EL (cell line): ENCODE measurements at regions not wholly inside any gene's neighbourhood (a gene's known extent, or its start where the extent isn't known, plus 50 kb on each side); places are given as distances from the start of the nearest gene placed in this dataset.
"Not testable (repeated sequence)": the region's sequence is repeated elsewhere in the genome, so short reads cannot be mapped to it uniquely, and the experiment has no call there.

Source experiments
- DNase-seq: peaks from one replicate; pipeline ENCODE4 v3.0.0-alpha.2; 2016

GRCh38 chr1:173300061-173301044 lies 93.2 kb upstream of the TNFSF4 start:
- DNase-seq: peak; percentile 7

- DNase-seq: peak; percentile 34
These were observed 94.4 kb upstream of the TNFSF4 start for GRCh38 chr1:173301507-173301906.

- no peak for DNase-seq
These were observed 95.2 kb upstream of the TNFSF4 start for GRCh38 chr1:173302366-173302765.

- no peak for DNase-seq
These were observed 96.0 kb upstream of the TNFSF4 start for GRCh38 chr1:173302890-173303829.

- DNase-seq: no peak
These were observed 96.9 kb upstream of the TNFSF4 start for GRCh38 chr1:173303984-173304383.

GRCh38 chr1:173304529-173305227 lies 97.5 kb upstream of the TNFSF4 start:
- DNase-seq: no peak

- DNase-seq: no peak
These were observed 100.7 kb upstream of the TNFSF4 start for GRCh38 chr1:173307845-173308244.

GRCh38 chr1:173314656-173315055 lies 107.5 kb upstream of the TNFSF4 start:
- DNase-seq: no peak

GRCh38 chr1:173315296-173315695 lies 108.2 kb upstream of the TNFSF4 start:
- DNase-seq: no peak

GRCh38 chr1:173318788-173319187 lies 111.7 kb upstream of the TNFSF4 start:
- no peak for DNase-seq

- not testable (repeated sequence) for DNase-seq
These were observed 117.2 kb upstream of the TNFSF4 start for GRCh38 chr1:173324352-173324751.

- not testable (repeated sequence) for DNase-seq
These were observed 120.9 kb upstream of the TNFSF4 start for GRCh38 chr1:173327987-173328386.

GRCh38 chr1:173328961-173329360 lies 121.8 kb upstream of the TNFSF4 start:
- no peak for DNase-seq

- DNase-seq: peak; percentile 55
These were observed 122.6 kb upstream of the TNFSF4 start for GRCh38 chr1:173329726-173330125.

GRCh38 chr1:173330149-173330951 lies 123.2 kb upstream of the TNFSF4 start:
- DNase-seq: peak; percentile 78

- peak; percentile 19 for DNase-seq
These were observed 123.9 kb upstream of the TNFSF4 start for GRCh38 chr1:173330952-173331548.

GRCh38 chr1:173332026-173332425 lies 124.9 kb upstream of the TNFSF4 start:
- peak; percentile 49 for DNase-seq

- peak; percentile 37 for DNase-seq
These were observed 126.5 kb upstream of the TNFSF4 start for GRCh38 chr1:173333581-173333980.

- DNase-seq: no peak
These were observed 130.0 kb upstream of the TNFSF4 start for GRCh38 chr1:173337126-173337525.

- peak; percentile 79 for DNase-seq
These were observed 134.2 kb upstream of the TNFSF4 start for GRCh38 chr1:173341307-173341706.

GRCh38 chr1:173341971-173342370 lies 134.8 kb upstream of the TNFSF4 start:
- no peak for DNase-seq
